Trophoblast cell (in vitro differentiated cells and primary cell): ENCODE measurements at regions not wholly inside any gene's neighbourhood (a gene's known extent, or its start where the extent isn't known, plus 50 kb on each side); places are given as distances from the start of the nearest gene placed in this dataset.

Experiments used
- DNase-seq, 2 donors: peaks; one replicate each; pipeline ENCODE4 v3.0.0-alpha.2; 2016
- H2AFZ ChIP-seq: 2 replicates; pipeline ENCODE4 v1.6.1; 2013; ENCODE audit warnings: low read length, moderate library complexity, mild to moderate bottlenecking; ENCODE audit not compliant: insufficient read depth, poor library complexity
- H2AK5ac ChIP-seq: 2 replicates; pipeline ENCODE4 v1.6.1; 2013; ENCODE audit warnings: mild to moderate bottlenecking, low read length
- H2BK120ac ChIP-seq: 2 replicates; pipeline ENCODE4 v1.6.1; 2013; ENCODE audit warnings: low read length, mild to moderate bottlenecking, moderate library complexity; ENCODE audit not compliant: insufficient read depth, poor library complexity
- H2BK12ac ChIP-seq: 2 replicates; pipeline ENCODE4 v1.6.1; 2013; ENCODE audit warnings: mild to moderate bottlenecking, low read length, moderate library complexity
- H2BK5ac ChIP-seq: 2 replicates; pipeline ENCODE4 v1.6.1; 2013; ENCODE audit warnings: low read length, low read depth, moderate library complexity, mild to moderate bottlenecking; ENCODE audit not compliant: poor library complexity
- H3K14ac ChIP-seq: 2 replicates; pipeline ENCODE4 v1.6.1; 2013; ENCODE audit warnings: mild to moderate bottlenecking, low read length
- H3K18ac ChIP-seq: 2 replicates; pipeline ENCODE4 v1.6.1; 2013; ENCODE audit warnings: mild to moderate bottlenecking, low read length
- H3K23ac ChIP-seq: 2 replicates; pipeline ENCODE4 v1.6.1; 2013; ENCODE audit warnings: low read length
- H3K27ac ChIP-seq: 2 replicates; pipeline ENCODE4 v1.5.1; 2013; ENCODE audit warnings: low read depth, mild to moderate bottlenecking, inconsistent platforms, low read length, moderate library complexity
- H3K27me3 ChIP-seq: 2 replicates; pipeline ENCODE4 v1.6.1; 2013; ENCODE audit warnings: inconsistent platforms, mild to moderate bottlenecking, low read length, moderate library complexity; ENCODE audit not compliant: insufficient read depth
- H3K36me3 ChIP-seq, 2 experiments: 1 replicate in 1 of 2; 2 replicates in 1 of 2; pipeline ENCODE4 v1.6.1; 2013; ENCODE audit warnings: low read length in 2 of 2, mild to moderate bottlenecking in 2 of 2, moderate library complexity in 1 of 2; ENCODE audit not compliant: insufficient read depth in 2 of 2, control insufficient read depth in 1 of 2
- H3K4ac ChIP-seq: 2 replicates; pipeline ENCODE4 v1.6.1; 2013; ENCODE audit warnings: low read depth, mild to moderate bottlenecking, low read length, moderate library complexity
- H3K4me1 ChIP-seq, 2 experiments: 1 replicate in 1 of 2; 2 replicates in 1 of 2; pipeline ENCODE4 v1.6.1; 2013; ENCODE audit warnings: low read length in 2 of 2, mild to moderate bottlenecking in 2 of 2, moderate library complexity in 1 of 2; ENCODE audit not compliant: insufficient read depth in 2 of 2, control insufficient read depth in 1 of 2
- H3K4me2 ChIP-seq: 2 replicates; pipeline ENCODE4 v1.6.1; 2013; ENCODE audit warnings: inconsistent platforms, mild to moderate bottlenecking, low read length, moderate library complexity
- H3K4me3 ChIP-seq: 2 replicates; pipeline ENCODE4 v1.5.1; 2013; ENCODE audit warnings: mild to moderate bottlenecking, low read depth, low read length, inconsistent platforms
- H3K79me1 ChIP-seq: one replicate; pipeline ENCODE4 v1.6.1; 2013; ENCODE audit warnings: low read length
- H3K79me2 ChIP-seq: 2 replicates; pipeline ENCODE4 v1.6.1; 2013; ENCODE audit warnings: low read length, mild to moderate bottlenecking; ENCODE audit not compliant: control insufficient read depth, insufficient read depth, poor library complexity
- H3K9ac ChIP-seq: 2 replicates; pipeline ENCODE4 v1.6.1; 2013; ENCODE audit warnings: mild to moderate bottlenecking, low read length
- H3K9me3 ChIP-seq: 2 replicates; pipeline ENCODE4 v1.6.1; 2013; ENCODE audit warnings: low read depth, mild to moderate bottlenecking, control low read depth, inconsistent platforms, low read length; ENCODE audit not compliant: insufficient read depth
- H4K12ac ChIP-seq: 2 replicates; pipeline ENCODE4 v1.6.1; 2013; ENCODE audit warnings: low read depth, mild to moderate bottlenecking, low read length, moderate library complexity
- H4K8ac ChIP-seq: 2 replicates; pipeline ENCODE4 v1.6.1; 2013; ENCODE audit warnings: low read depth, mild to moderate bottlenecking, low read length, moderate library complexity
- H4K91ac ChIP-seq: one replicate; pipeline ENCODE4 v1.6.1; 2013; ENCODE audit warnings: low read depth, mild to moderate bottlenecking, low read length, moderate library complexity
- WGBS: extraction: QIAGEN DNeasy Blood & Tissue Kit; methylation state at CpG from one replicate; pipeline ENCODE4 v1.1.7; 2013; ENCODE audit warnings: missing lambda C conversion rate; ENCODE audit not compliant: insufficient read length, insufficient coverage; ENCODE audit errors: extremely low coverage; 5-methylcytosine and 5-hydroxymethylcytosine counted together

- no peaks in the 10 kb centered on the region for H3K36me3 ChIP-seq
- no peaks in the 10 kb centered on the region for H3K27me3 ChIP-seq
- H4K12ac ChIP-seq, result no peak overlapping the region
- H3K4me2 ChIP-seq, result no peak overlapping the region
- H3K9me3 ChIP-seq, result no peaks in the 10 kb centered on the region
- H3K9ac ChIP-seq, result no peak overlapping the region
- H2AK5ac ChIP-seq, result no peak overlapping the region
- WGBS, result no CpG with 5 or more reads among the region's 3 CpGs
- no peak overlapping the region for H3K27ac ChIP-seq
- H2BK12ac ChIP-seq, result no peak overlapping the region
- no peak for DNase-seq
- H3K79me2 ChIP-seq, result no peaks in the 10 kb centered on the region
- H3K4me1 ChIP-seq, result no peaks in the 10 kb centered on the region
- H4K91ac ChIP-seq, result no peak overlapping the region
- no peak overlapping the region for H3K4ac ChIP-seq
- H2AFZ ChIP-seq, result no peak overlapping the region
- no peak overlapping the region for H3K18ac ChIP-seq
- no peaks in the 10 kb centered on the region for H3K79me1 ChIP-seq
- no peak overlapping the region for H2BK5ac ChIP-seq
- no peak overlapping the region for H3K14ac ChIP-seq
- no peak overlapping the region for H3K23ac ChIP-seq
- H4K8ac ChIP-seq, result no peak overlapping the region
- H3K4me3 ChIP-seq, result no peak overlapping the region
- H2BK120ac ChIP-seq, result no peak overlapping the region
Observed at GRCh38 chr10:53569455-53569854, 796.9 kb upstream of the MBL2 start.

DNA sequence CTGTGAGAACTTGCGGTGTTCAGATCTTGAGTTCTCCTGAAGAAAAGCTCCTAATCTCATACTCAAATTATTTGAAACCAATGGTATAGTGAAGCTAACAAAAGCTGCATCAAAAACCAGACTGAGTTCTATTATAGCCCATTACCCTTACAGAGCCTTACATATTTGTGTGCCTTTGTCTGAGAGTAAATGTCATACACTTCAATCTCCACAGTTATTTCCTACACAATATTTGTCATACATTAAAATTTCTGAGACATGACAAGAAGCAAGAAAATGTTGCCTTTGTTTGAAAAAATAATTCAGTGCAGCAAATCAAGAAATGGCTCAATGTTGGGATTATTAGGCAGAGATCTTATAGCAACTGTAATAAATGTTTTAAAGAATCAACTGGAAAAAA, 776.1 kb upstream of the MBL2 start:
- Histone ChIP-seq H4K91ac (no peak overlapping the region), H2AK5ac (no peak overlapping the region), H3K79me1 (no peaks in the 10 kb centered on the region), H2BK5ac (no peak overlapping the region), H3K4me2 (no peak overlapping the region), H3K14ac (no peak overlapping the region), H4K8ac (no peak overlapping the region), H2AFZ (no peak overlapping the region), H3K79me2 (no peaks in the 10 kb centered on the region), H2BK120ac (no peak overlapping the region), H3K36me3 (no peaks in the 10 kb centered on the region), H3K27me3 (no peaks in the 10 kb centered on the region), H3K23ac (no peak overlapping the region), H3K18ac (no peak overlapping the region), H2BK12ac (no peak overlapping the region), H3K4me1 (no peaks in the 10 kb centered on the region), H3K9ac (no peak overlapping the region), H3K9me3 (no peaks in the 10 kb centered on the region), H3K27ac (no peak overlapping the region), H3K4me3 (no peak overlapping the region), H3K4ac (no peak overlapping the region), H4K12ac (no peak overlapping the region)
- WGBS, result no CpG with 5 or more reads among the region's 1 CpG
- DNase-seq, result no peak

DNA sequence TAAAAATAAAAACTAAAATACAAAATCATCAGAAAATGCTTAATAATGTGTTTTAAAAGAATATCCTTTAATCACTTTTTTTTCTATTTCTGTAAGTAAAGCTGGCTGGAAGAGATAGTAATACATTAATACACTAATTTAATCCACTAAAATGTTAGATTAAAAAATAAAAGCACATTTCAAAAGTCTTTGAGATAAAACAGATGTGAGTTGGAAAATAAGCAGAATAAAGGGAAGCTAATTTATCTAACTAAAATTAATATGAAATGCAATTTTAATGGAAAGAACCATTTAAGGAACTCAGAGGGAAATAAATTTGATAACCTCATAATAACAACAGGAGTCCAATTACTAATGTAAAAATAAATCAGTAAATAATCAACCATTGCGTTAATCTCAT, 774.8 kb upstream of the MBL2 start:
- no peak overlapping the region for H4K12ac ChIP-seq
- no peaks in the 10 kb centered on the region for H3K27me3 ChIP-seq
- no peak overlapping the region for H2BK12ac ChIP-seq
- H3K79me2 ChIP-seq, result no peaks in the 10 kb centered on the region
- no peak overlapping the region for H3K4me2 ChIP-seq
- no peak overlapping the region for H3K4ac ChIP-seq
- no peaks in the 10 kb centered on the region for H3K36me3 ChIP-seq
- H2BK5ac ChIP-seq, result no peak overlapping the region
- no peak overlapping the region for H3K4me3 ChIP-seq
- no peaks in the 10 kb centered on the region for H3K79me1 ChIP-seq
- no peak overlapping the region for H2BK120ac ChIP-seq
- WGBS, result no CpG with 5 or more reads among the region's 1 CpG
- no peak overlapping the region for H2AFZ ChIP-seq
- no peak overlapping the region for H4K8ac ChIP-seq
- H3K14ac ChIP-seq, result no peak overlapping the region
- H3K4me1 ChIP-seq, result no peaks in the 10 kb centered on the region
- no peak overlapping the region for H3K18ac ChIP-seq
- H4K91ac ChIP-seq, result no peak overlapping the region
- H3K9me3 ChIP-seq, result no peaks in the 10 kb centered on the region
- no peak overlapping the region for H3K23ac ChIP-seq
- no peak overlapping the region for H2AK5ac ChIP-seq
- DNase-seq, result no peak
- H3K27ac ChIP-seq, result no peak overlapping the region
- H3K9ac ChIP-seq, result no peak overlapping the region

DNA sequence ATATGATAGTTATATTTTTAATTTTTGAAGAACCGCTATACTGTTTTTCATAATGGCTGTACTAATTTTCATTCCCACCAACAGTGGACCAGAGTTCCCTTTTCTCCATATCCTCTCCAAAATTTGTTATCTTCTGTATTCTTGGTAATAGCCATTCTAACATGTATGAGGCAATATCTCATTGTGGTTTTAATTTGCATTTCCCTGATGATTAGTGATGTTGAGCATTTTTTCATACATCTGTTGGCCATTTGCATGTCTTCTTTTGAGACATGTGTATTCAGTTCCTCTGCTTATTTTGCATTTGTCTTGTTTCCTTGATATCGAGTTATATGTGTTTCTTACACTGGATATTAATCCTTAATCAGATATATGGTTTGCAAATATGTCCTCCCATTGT, 770.8 kb upstream of the MBL2 start:
- DNase-seq, result no peak
- no peaks in the 10 kb centered on the region for H3K4me1 ChIP-seq
- no peak overlapping the region for H3K4me2 ChIP-seq
- no peak overlapping the region for H4K12ac ChIP-seq
- no peak overlapping the region for H4K91ac ChIP-seq
- no peak overlapping the region for H2BK12ac ChIP-seq
- H2AK5ac ChIP-seq, result no peak overlapping the region
- H3K9ac ChIP-seq, result no peak overlapping the region
- no peak overlapping the region for H2AFZ ChIP-seq
- no peak overlapping the region for H2BK120ac ChIP-seq
- H4K8ac ChIP-seq, result no peak overlapping the region
- no peak overlapping the region for H3K27ac ChIP-seq
- H2BK5ac ChIP-seq, result no peak overlapping the region
- WGBS, result no CpG with 5 or more reads among the region's 2 CpGs
- H3K14ac ChIP-seq, result no peak overlapping the region
- H3K4ac ChIP-seq, result no peak overlapping the region
- H3K36me3 ChIP-seq, result no peaks in the 10 kb centered on the region
- H3K9me3 ChIP-seq, result no peaks in the 10 kb centered on the region
- H3K27me3 ChIP-seq, result no peaks in the 10 kb centered on the region
- H3K4me3 ChIP-seq, result no peak overlapping the region
- H3K79me2 ChIP-seq, result no peaks in the 10 kb centered on the region
- H3K79me1 ChIP-seq, result no peaks in the 10 kb centered on the region
- no peak overlapping the region for H3K23ac ChIP-seq
- no peak overlapping the region for H3K18ac ChIP-seq

DNA sequence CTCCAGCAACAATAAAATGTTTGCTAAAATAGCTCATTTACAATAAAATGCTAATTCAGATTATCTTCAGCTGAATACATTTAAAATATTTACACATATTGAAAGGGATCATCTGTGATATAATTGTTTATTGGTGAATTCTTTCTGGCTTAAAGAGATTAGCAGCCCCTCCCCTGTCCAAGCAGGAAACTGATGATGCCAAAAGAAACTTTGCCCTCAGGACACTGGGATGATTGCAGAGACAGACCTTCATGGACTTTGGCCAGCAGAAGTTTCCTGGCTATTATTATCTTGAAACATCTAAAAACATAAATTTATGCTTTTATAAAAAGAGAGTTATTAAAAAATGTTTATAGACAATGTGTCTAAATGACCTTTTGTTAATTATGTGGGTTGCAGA, 764.9 kb upstream of the MBL2 start:
- no peaks in the 10 kb centered on the region for H3K4me1 ChIP-seq
- H2AK5ac ChIP-seq, result no peak overlapping the region
- H4K91ac ChIP-seq, result no peak overlapping the region
- DNase-seq, result no peak
- no peak overlapping the region for H4K8ac ChIP-seq
- no peak overlapping the region for H2AFZ ChIP-seq
- no peaks in the 10 kb centered on the region for H3K9me3 ChIP-seq
- no peaks in the 10 kb centered on the region for H3K36me3 ChIP-seq
- no peak overlapping the region for H3K23ac ChIP-seq
- no peak overlapping the region for H4K12ac ChIP-seq
- no peak overlapping the region for H2BK120ac ChIP-seq
- no peaks in the 10 kb centered on the region for H3K27me3 ChIP-seq
- H3K14ac ChIP-seq, result no peak overlapping the region
- no peak overlapping the region for H2BK5ac ChIP-seq
- no peak overlapping the region for H2BK12ac ChIP-seq
- H3K4me3 ChIP-seq, result no peak overlapping the region
- no peaks in the 10 kb centered on the region for H3K79me2 ChIP-seq
- H3K79me1 ChIP-seq, result no peaks in the 10 kb centered on the region
- H3K4me2 ChIP-seq, result no peak overlapping the region
- H3K4ac ChIP-seq, result no peak overlapping the region
- H3K27ac ChIP-seq, result no peak overlapping the region
- no peak overlapping the region for H3K9ac ChIP-seq
- H3K18ac ChIP-seq, result no peak overlapping the region
